HG03159 (cell line): ENCODE measurements at regions not wholly inside any gene's neighbourhood (a gene's known extent, or its start where the extent isn't known, plus 50 kb on each side); places are given as distances from the start of the nearest gene placed in this dataset.
"Not testable (repeated sequence)": the region's sequence is repeated elsewhere in the genome, so short reads cannot be mapped to it uniquely, and the experiment has no call there.

ENCODE experiments used
- ATAC-seq: cut with Tn5 transposase; IDR thresholded peaks from one replicate; pipeline ENCODE4 v1.9.1; 2021; ENCODE audit warnings: mild to moderate bottlenecking, moderate library complexity; ENCODE audit not compliant: unreplicated experiment

- ATAC-seq: not testable (repeated sequence)
Measured at GRCh38 chr18:68153821-68154220, 561.1 kb downstream of the TMX3 start.

DNA sequence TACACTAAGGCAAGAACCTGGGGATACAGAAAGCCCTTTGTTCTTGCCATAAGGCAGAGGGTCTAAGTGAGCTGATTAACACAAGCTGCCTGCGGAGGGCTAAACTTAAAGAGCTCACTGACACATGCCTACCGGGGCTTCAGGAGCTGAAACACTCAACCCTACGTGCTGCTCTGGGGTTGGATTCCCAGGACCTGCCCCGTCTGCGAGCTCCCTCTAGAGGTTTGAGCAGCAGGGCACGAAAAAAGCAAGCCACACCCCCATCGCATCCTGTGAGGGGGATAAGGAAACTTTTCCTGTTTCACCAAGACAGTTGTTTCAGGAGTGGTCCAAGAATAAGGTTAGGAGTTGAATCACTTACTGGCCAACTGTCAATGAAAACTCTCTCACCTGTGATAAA is 562.1 kb downstream of the TMX3 start:
- ATAC-seq: no peak

DNA sequence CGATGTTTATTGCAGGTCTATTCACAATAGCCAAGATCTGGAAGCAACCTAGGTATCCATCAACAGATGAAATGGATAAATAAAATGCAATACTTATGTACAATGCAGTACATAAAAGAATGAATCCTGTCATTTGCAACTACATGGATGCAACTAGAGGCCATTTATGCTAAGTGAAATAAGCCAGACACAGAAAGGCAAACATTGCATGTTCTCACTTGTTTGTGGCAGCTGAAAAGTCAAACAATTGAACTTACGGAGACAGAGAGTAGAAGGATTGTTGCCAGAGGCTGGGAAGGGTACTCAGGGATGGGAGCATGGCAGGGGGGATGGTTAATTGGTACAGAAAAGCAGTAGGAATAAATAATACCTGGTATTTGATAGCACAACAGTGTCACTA is 563.9 kb downstream of the TMX3 start:
- no peak for ATAC-seq

GRCh38 chr18:68148863-68149262 is 566.0 kb downstream of the TMX3 start:
- no peak for ATAC-seq

GRCh38 chr18:68147728-68148127 is 567.2 kb downstream of the TMX3 start:
- ATAC-seq: no peak

- no peak for ATAC-seq
Measured at GRCh38 chr18:68121826-68122225, 593.1 kb downstream of the TMX3 start.

- ATAC-seq: no peak
Measured at GRCh38 chr18:68121308-68121707, 593.6 kb downstream of the TMX3 start.

DNA sequence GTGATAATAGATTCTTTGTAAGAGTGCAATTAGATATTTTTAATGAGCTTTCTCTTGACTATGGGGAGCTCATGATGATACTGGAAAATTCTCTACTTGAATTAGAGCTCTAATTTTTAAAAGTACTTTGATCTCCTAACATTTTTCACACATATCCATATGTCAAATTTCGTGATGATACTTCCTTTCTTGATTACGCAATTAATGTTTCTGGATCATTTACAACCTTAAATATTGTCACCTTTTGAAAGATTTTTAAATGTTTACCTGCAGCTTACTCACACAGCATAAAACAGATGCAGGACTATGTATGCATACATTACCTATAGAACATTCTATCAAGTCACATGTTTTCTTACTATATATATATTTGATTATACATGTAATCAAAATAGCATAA is 598.5 kb upstream of the DSEL start:
- ATAC-seq: no peak

DNA sequence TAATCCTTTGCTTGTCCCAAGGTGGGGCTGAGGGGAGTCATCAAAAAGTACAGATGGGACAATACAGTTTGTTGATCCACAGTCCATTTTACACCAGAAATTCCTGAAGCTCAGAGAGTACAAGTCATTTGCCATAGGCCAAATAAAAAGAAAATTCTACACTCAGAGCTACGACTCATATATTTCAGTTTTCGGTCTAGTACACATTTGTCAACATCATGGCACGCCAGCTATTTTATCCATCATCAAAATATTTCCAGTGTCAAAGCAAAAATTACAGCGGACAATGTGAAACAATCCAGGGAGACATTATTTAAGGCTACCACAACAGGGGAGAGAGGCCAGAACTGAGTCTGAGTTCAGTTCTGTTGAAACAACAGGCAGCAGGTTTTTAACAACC is 587.5 kb upstream of the DSEL start:
- ATAC-seq: no peak

GRCh38 chr18:68103561-68103960 is 587.0 kb upstream of the DSEL start:
- ATAC-seq: no peak

DNA sequence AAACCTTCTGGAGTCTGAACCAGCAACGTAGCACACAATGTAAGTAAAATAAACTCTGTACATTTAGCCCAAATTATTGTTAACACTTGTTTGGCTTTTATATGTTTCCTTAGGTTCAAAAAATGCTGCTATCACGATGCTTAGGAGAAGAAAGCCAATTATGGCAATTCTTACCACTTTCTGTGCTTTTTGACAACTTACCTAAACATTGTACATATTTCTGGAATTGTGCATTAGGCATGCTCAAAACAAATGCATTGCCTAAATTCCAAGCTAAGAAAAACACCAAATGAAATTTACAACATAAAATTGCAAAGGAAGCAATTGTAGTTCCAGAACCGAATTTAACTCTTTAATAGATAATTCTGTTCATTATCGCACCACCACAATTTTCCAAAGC is 585.6 kb upstream of the DSEL start:
- no peak for ATAC-seq

DNA sequence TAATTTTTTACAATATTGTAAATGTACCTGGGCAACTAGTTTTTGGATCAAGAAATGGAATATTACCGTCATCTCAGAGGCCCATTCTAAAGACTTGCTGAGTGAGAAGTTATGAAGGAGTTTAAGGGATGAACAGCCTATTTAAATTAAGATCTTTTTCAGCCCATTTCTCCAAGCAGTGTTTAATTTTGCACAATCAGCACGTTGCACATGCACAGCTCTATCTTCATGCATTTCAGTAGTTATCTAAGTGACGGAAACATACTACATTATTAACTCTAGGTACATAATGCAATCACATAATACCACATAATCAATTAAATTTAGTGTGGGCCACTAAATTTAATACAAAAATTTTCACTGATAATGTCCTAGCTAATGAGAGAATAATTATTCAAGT is 582.1 kb upstream of the DSEL start:
- no peak for ATAC-seq

- no peak for ATAC-seq
Measured at GRCh38 chr18:68086481-68086880, 570.0 kb upstream of the DSEL start.

DNA sequence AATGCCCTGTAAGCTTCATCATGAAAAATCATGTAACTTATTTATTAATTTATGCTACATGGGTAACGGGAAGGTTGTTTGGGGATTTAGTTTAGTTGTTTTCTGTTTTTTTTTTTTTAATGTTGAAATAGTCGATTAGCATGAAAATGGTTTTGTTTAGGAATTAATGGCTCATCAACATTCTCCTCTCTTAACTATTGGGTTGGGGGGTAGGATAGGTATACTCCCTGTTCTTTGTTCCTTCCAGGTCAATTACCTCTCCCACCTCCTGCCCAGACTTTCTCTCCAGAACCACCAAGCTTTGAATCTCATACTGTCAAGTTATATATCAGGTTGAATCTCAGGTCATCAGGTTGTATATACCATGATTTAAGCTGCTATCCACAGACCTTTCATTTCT is 568.7 kb upstream of the DSEL start:
- no peak for ATAC-seq

DNA sequence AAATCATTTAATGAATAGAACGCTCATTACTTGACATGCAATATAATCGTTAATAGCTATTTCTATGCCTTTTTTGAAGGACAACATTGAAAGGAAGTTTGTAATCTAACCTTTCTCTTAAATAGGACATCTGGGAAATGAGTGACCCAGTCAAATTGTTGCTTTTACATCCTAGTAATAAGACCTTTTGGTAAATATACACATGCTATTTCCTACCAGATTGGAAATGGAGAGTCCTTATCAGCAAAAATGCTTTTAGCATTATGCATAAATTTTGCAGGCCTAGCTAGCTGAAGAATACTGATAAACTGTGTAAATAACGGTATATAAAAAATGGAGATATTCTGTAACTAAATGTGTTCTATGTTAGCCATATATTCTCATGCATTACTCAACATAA is 567.3 kb upstream of the DSEL start:
- ATAC-seq: no peak

- no peak for ATAC-seq
Measured at GRCh38 chr18:68083131-68083530, 566.6 kb upstream of the DSEL start.

DNA sequence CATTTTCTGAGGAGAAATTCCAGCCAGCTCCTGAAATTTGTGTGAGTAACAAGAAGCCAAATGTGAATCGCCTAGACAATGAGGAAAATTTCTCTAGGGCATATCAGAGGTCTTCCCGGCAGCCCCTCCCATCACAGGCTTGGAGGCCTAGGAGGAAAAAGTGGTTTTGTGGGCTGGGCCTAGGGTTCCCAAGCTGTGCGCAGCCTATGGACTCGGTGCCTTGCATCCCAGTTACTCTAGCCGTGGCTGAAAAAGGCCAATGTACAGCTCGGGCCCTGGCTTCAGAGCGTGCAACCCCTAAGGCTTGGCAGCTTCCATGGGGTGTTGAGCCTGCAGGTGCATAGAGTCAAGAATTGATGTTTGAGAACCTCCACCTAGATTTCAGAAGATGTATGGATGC is 556.2 kb upstream of the DSEL start:
- no peak for ATAC-seq

DNA sequence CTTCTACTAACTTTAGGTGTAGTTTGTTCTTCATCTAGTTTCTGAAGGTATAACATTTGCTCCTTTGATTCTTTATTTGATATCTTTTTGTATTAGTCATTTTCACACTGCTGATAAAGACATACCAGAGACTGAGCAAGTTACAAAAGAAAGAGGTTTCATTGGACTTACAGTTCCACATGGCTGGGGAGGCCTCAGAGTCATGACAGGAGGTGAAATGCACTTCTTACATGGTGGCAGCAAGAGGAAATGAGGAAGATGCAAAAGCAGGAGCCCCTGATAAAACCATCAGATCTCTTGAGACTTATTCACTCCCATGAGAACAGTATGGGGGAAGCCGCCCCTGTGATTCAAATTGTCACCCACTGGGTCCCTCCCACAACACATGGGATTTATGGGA is 544.4 kb upstream of the DSEL start:
- no peak for ATAC-seq

DNA sequence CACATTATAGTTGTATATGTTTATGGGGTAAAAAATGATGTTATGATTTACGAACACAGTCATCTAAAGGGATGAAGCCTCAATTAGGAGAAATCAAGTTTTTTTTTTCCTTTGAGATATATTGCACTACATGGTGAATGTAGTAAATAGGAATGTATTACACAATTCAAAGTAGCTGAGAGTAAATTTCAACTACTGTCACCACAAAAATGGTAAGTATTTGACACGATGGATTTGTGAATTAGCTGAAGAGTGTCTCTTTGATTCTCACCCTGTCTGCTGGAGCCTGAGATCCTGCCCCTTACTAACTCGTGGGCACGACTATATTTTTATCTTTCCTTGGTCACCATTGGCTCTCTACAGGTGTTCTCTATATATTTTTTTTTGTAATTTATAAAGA is 540.4 kb upstream of the DSEL start:
- no peak for ATAC-seq

GRCh38 chr18:68054669-68055068 is 538.1 kb upstream of the DSEL start:
- no peak for ATAC-seq

DNA sequence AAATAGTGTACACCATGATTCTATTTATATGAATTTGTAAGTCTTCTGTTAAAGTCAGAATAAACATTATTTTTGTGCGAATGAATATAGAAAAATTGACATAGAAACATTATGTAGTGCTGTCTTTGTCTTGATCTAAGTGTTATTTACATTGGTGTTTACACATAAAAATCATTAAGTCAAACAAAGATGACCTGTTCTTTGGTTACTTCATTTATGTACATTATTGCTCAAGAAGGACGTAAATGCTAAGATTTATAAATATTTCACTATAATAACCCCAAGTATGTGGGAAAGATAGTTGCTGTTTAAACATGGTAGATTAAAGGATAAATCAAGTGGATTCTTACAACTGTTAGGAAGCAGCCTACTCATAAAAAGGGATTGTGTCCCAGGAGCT is 536.8 kb upstream of the DSEL start:
- ATAC-seq: no peak

DNA sequence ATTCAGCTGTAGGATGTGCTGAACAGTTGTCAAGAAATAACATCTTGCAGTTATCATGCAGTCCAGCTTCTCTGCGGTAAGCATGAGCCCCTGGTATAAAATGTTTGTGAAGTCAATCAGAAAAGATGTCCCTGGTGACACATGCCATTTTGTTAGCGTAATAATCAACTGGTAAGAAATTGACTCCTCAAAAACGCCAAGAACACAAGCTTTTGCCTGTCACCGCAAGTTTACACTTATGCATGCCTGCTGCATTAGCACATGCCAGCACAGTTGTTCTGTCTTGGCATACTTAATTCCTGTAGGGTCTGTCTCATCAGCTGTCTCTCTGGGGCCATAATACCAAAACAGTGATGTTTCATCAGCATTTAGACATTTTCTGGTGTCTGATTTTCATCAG is 524.8 kb upstream of the DSEL start:
- no peak for ATAC-seq

GRCh38 chr18:68040198-68040597 is 523.7 kb upstream of the DSEL start:
- ATAC-seq: no peak
